GM23338 (cell line): ENCODE measurements at regions not wholly inside any gene's neighbourhood (a gene's known extent, or its start where the extent isn't known, plus 50 kb on each side); places are given as distances from the start of the nearest gene placed in this dataset.

Source experiments
- ATAC-seq: fragments of 200-7000 bp; cut with Tn5 transposase; 3 replicates; pipeline ENCODE4 v1.9.1; 2020
- DNase-seq: peaks from one replicate; pipeline ENCODE4 v3.0.0-alpha.2; 2015; ENCODE audit warnings: low spot score
- H2AFZ ChIP-seq: fragments of 200-600 bp; sonication (generic); 2 replicates; pipeline ENCODE4 v1.8.0; 2016; ENCODE audit warnings: antibody characterized with exemption, mild to moderate bottlenecking, moderate library complexity
- H3F3A ChIP-seq: fragments of 200-600 bp; sonication (generic); replicated peaks from 2 replicates; pipeline ENCODE4 v1.8.0; 2017; ENCODE audit warnings: antibody characterized with exemption, mixed run types, low read depth
- H3K27ac ChIP-seq: fragments of 200-600 bp; sonication (generic); 2 replicates; pipeline ENCODE4 v1.6.1; 2016; ENCODE audit warnings: low read depth
- H3K27me3 ChIP-seq: fragments of 200-600 bp; sonication (generic); 2 replicates; pipeline ENCODE4 v1.8.0; 2016; ENCODE audit warnings: mild to moderate bottlenecking, mixed run types, moderate library complexity; ENCODE audit not compliant: insufficient read depth
- H3K36me3 ChIP-seq: fragments of 200-600 bp; sonication (generic); 2 replicates; pipeline ENCODE4 v1.8.0; 2016; ENCODE audit warnings: mild to moderate bottlenecking; ENCODE audit not compliant: insufficient read depth
- H3K4me1 ChIP-seq: fragments of 200-600 bp; sonication (generic); 2 replicates; pipeline ENCODE4 v1.8.0; 2016; ENCODE audit warnings: mild to moderate bottlenecking, moderate library complexity; ENCODE audit not compliant: insufficient read depth
- H3K4me2 ChIP-seq: fragments of 200-600 bp; sonication (generic); 2 replicates; pipeline ENCODE4 v1.7.1; 2017; ENCODE audit warnings: mixed run types
- H3K4me3 ChIP-seq: fragments of 200-600 bp; sonication (generic); 2 replicates; pipeline ENCODE4 v1.6.1; 2016; ENCODE audit warnings: mixed run types
- H3K79me2 ChIP-seq: fragments of 200-600 bp; sonication (generic); replicated peaks from 2 replicates; pipeline ENCODE4 v1.8.0; 2017; ENCODE audit warnings: mild to moderate bottlenecking; ENCODE audit not compliant: insufficient read depth
- H3K9me2 ChIP-seq: fragments of 200-600 bp; sonication (generic); 2 replicates; pipeline ENCODE4 v1.8.0; 2017; ENCODE audit not compliant: insufficient read depth
- H4K20me1 ChIP-seq: fragments of 200-600 bp; sonication (generic); replicated peaks from 2 replicates; pipeline ENCODE4 v1.8.0; 2017; ENCODE audit warnings: mild to moderate bottlenecking; ENCODE audit not compliant: insufficient read depth
- H3K27ac Mint-ChIP-seq: 2 replicates; pipeline ENCODE4 v1.8.0; 2020; ENCODE audit warnings: inconsistent platforms, mild to moderate bottlenecking, moderate library complexity, mixed read lengths
- H3K27me3 Mint-ChIP-seq: 3 replicates; pipeline ENCODE4 v1.8.0; 2022; ENCODE audit warnings: low read depth, mild to moderate bottlenecking, moderate library complexity, mixed read lengths, inconsistent platforms; ENCODE audit not compliant: insufficient read depth, poor library complexity
- H3K36me3 Mint-ChIP-seq: 3 replicates; pipeline ENCODE4 v1.8.0; 2021; ENCODE audit warnings: low read depth, mild to moderate bottlenecking, inconsistent platforms, moderate library complexity, mixed read lengths
- H3K4me1 Mint-ChIP-seq: 3 replicates; pipeline ENCODE4 v1.8.0; 2020; ENCODE audit warnings: mild to moderate bottlenecking, inconsistent platforms, mixed read lengths
- H3K4me3 Mint-ChIP-seq: 3 replicates; pipeline ENCODE4 v1.8.0; 2021; ENCODE audit warnings: moderate library complexity, mild to moderate bottlenecking, inconsistent platforms, mixed read lengths
- H3K9me3 Mint-ChIP-seq: 3 replicates; pipeline ENCODE4 v1.8.0; 2020; ENCODE audit warnings: moderate library complexity, mild to moderate bottlenecking, inconsistent platforms, mixed read lengths
- CREB1 ChIP-seq: fragments of 250-450 bp; sonication (Bioruptor Pico); IDR thresholded peaks from 2 replicates; pipeline ENCODE4 v1.5.0; 2020; ENCODE audit warnings: low read depth, mild to moderate bottlenecking, moderate library complexity
- EZH2 ChIP-seq: fragments of 200-600 bp; sonication (generic); IDR thresholded peaks from one replicate; pipeline ENCODE4 v1.8.0; 2017; ENCODE audit warnings: antibody characterized with exemption, mild to moderate bottlenecking, low read depth; ENCODE audit not compliant: unreplicated experiment
- EZH2phosphoT487 ChIP-seq: fragments of 200-600 bp; sonication (generic); IDR thresholded peaks from one replicate; pipeline ENCODE4 v1.8.1; 2018; ENCODE audit warnings: antibody characterized with exemption; ENCODE audit not compliant: unreplicated experiment
- NANOG ChIP-seq: IDR thresholded peaks from 2 replicates; pipeline ENCODE4 v1.6.1; 2016; ENCODE audit warnings: antibody characterized with exemption, borderline replicate concordance
- POLR2AphosphoS5 ChIP-seq: IDR thresholded peaks from 2 replicates; pipeline ENCODE4 v1.6.1; 2016; ENCODE audit warnings: antibody characterized with exemption, low read depth
- ZNF114 ChIP-seq: fragments of 250-450 bp; sonication (Bioruptor Pico); IDR thresholded peaks from 2 replicates; pipeline ENCODE4 v1.5.0; 2020; ENCODE audit warnings: mild to moderate bottlenecking, moderate library complexity
- ZNF331 ChIP-seq: fragments of 250-450 bp; sonication (Bioruptor Pico); IDR thresholded peaks from 2 replicates; pipeline ENCODE4 v1.5.0; 2020; ENCODE audit warnings: low read depth, mild to moderate bottlenecking, moderate library complexity
- TF ChIP-seq, protein P1 (sequence below): fragments of 250-450 bp; sonication (Bioruptor Pico); IDR thresholded peaks from 2 replicates; pipeline ENCODE4 v1.5.0; 2020; ENCODE audit warnings: mild to moderate bottlenecking, moderate library complexity
- TF ChIP-seq, protein P2 (sequence below): IDR thresholded peaks from one replicate; pipeline ENCODE4 v1.6.1; 2018; ENCODE audit warnings: antibody characterized with exemption; ENCODE audit not compliant: unreplicated experiment
- TF ChIP-seq, protein P3 (sequence below): IDR thresholded peaks from 2 replicates; pipeline ENCODE4 v1.6.1; 2016; ENCODE audit warnings: antibody characterized with exemption

DNA sequence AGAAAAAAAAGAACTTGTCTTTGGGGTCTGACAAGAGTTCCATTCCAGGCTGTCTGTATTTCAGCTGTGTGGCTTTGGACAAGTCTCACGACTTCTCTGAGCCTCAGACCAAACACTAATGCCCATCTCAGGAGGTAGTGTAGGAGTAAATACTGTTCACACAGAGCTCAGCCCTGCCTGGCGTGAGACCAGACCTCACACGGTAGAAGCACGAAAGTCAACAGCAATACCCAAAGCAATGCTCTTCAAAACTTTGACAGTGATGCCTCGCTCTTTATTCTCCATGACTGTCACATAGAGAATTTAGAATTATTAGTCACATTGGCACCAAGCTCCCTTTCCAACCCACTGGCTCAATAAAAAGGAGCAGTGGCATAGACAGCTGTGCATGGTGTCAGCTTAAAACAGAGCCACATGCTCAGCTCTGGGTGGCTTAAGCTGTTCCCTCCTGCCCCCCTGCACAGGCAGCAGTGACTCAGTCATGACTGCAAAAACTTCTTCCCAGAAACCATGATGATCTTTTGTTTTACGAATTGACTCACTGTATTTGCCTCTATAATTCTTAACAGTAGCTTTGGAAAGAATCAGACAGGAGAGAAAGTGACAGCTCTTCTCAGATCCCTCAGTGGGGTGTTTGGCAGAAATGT is 74.0 kb upstream of the PHF21B start (continued):
- TF ChIP-seq, protein P1, sequence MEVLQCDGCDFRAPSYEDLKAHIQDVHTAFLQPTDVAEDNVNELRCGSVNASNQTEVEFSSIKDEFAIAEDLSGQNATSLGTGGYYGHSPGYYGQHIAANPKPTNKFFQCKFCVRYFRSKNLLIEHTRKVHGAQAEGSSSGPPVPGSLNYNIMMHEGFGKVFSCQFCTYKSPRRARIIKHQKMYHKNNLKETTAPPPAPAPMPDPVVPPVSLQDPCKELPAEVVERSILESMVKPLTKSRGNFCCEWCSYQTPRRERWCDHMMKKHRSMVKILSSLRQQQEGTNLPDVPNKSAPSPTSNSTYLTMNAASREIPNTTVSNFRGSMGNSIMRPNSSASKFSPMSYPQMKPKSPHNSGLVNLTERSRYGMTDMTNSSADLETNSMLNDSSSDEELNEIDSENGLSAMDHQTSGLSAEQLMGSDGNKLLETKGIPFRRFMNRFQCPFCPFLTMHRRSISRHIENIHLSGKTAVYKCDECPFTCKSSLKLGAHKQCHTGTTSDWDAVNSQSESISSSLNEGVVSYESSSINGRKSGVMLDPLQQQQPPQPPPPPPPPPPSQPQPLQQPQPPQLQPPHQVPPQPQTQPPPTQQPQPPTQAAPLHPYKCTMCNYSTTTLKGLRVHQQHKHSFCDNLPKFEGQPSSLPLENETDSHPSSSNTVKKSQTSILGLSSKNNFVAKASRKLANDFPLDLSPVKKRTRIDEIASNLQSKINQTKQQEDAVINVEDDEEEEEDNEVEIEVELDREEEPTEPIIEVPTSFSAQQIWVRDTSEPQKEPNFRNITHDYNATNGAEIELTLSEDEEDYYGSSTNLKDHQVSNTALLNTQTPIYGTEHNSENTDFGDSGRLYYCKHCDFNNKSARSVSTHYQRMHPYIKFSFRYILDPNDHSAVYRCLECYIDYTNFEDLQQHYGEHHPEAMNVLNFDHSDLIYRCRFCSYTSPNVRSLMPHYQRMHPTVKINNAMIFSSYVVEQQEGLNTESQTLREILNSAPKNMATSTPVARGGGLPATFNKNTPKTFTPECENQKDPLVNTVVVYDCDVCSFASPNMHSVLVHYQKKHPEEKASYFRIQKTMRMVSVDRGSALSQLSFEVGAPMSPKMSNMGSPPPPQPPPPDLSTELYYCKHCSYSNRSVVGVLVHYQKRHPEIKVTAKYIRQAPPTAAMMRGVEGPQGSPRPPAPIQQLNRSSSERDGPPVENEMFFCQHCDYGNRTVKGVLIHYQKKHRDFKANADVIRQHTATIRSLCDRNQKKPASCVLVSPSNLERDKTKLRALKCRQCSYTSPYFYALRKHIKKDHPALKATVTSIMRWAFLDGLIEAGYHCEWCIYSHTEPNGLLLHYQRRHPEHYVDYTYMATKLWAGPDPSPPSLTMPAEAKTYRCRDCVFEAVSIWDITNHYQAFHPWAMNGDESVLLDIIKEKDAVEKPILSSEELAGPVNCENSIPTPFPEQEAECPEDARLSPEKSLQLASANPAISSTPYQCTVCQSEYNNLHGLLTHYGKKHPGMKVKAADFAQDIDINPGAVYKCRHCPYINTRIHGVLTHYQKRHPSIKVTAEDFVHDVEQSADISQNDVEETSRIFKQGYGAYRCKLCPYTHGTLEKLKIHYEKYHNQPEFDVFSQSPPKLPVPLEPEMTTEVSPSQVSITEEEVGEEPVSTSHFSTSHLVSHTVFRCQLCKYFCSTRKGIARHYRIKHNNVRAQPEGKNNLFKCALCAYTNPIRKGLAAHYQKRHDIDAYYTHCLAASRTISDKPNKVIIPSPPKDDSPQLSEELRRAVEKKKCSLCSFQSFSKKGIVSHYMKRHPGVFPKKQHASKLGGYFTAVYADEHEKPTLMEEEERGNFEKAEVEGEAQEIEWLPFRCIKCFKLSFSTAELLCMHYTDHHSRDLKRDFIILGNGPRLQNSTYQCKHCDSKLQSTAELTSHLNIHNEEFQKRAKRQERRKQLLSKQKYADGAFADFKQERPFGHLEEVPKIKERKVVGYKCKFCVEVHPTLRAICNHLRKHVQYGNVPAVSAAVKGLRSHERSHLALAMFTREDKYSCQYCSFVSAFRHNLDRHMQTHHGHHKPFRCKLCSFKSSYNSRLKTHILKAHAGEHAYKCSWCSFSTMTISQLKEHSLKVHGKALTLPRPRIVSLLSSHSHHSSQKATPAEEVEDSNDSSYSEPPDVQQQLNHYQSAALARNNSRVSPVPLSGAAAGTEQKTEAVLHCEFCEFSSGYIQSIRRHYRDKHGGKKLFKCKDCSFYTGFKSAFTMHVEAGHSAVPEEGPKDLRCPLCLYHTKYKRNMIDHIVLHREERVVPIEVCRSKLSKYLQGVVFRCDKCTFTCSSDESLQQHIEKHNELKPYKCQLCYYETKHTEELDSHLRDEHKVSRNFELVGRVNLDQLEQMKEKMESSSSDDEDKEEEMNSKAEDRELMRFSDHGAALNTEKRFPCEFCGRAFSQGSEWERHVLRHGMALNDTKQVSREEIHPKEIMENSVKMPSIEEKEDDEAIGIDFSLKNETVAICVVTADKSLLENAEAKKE, result no peak
- no peak for TF ChIP-seq NANOG
- TF ChIP-seq POLR2AphosphoS5, result no peak

DNA sequence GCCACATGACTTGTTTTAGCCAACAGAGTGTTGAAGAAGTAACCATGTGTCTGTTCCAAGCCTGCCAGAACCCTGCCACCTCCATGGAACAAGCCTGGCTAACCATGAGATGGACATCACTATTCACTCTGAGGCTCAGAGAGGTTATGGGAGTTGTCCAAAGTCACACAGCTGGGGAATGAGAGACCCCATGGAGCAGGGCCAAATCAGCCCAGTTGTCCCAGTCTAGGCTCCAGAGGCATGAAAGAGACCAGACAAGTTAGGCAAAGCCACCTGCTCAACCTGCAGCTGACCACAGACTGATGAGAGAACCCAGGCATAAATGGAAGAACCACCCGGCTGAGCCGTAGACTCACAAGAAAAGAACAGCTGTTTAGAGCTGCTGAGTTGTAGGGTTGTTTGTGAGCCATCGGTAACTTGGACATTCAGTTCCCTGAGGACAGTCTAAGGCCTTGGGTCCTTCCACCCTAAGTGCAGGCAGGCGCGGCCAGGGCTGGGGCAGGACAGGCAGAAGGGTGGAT is 74.7 kb upstream of the PHF21B start:
- no peaks in the 10 kb centered on the region for H3K36me3 ChIP-seq
- no peak overlapping the region for H2AFZ ChIP-seq
- Mint-ChIP-seq H3K27ac (no peak overlapping the region), H3K9me3 (peaks cover 6% of the 10 kb centered on the region), H3K4me3 (no peak overlapping the region; the same call in 2 of the 3 replicates), H3K36me3 (peaks cover 5% of the 10 kb centered on the region), H3K4me1 (peaks cover 23% of the 10 kb centered on the region), H3K27me3 (peaks cover 15% of the 10 kb centered on the region)
- H3K9me2 ChIP-seq, result peaks cover 6% of the 10 kb centered on the region
- H3K27ac ChIP-seq, result no peak overlapping the region
- no peaks in the 10 kb centered on the region for H4K20me1 ChIP-seq
- H3K79me2 ChIP-seq, result no peaks in the 10 kb centered on the region
- ATAC-seq (no peak), DNase-seq (no peak)
- no peak overlapping the region for H3K4me3 ChIP-seq
- no peak overlapping the region for H3K4me2 ChIP-seq
- H3K27me3 ChIP-seq, result no peaks in the 10 kb centered on the region
- no peaks in the 10 kb centered on the region for H3F3A ChIP-seq
- H3K4me1 ChIP-seq, result 0 out of 2 replicates have a peak, but pooled peaks cover 7% of the 10 kb centered on the region
- TF ChIP-seq, protein P2, sequence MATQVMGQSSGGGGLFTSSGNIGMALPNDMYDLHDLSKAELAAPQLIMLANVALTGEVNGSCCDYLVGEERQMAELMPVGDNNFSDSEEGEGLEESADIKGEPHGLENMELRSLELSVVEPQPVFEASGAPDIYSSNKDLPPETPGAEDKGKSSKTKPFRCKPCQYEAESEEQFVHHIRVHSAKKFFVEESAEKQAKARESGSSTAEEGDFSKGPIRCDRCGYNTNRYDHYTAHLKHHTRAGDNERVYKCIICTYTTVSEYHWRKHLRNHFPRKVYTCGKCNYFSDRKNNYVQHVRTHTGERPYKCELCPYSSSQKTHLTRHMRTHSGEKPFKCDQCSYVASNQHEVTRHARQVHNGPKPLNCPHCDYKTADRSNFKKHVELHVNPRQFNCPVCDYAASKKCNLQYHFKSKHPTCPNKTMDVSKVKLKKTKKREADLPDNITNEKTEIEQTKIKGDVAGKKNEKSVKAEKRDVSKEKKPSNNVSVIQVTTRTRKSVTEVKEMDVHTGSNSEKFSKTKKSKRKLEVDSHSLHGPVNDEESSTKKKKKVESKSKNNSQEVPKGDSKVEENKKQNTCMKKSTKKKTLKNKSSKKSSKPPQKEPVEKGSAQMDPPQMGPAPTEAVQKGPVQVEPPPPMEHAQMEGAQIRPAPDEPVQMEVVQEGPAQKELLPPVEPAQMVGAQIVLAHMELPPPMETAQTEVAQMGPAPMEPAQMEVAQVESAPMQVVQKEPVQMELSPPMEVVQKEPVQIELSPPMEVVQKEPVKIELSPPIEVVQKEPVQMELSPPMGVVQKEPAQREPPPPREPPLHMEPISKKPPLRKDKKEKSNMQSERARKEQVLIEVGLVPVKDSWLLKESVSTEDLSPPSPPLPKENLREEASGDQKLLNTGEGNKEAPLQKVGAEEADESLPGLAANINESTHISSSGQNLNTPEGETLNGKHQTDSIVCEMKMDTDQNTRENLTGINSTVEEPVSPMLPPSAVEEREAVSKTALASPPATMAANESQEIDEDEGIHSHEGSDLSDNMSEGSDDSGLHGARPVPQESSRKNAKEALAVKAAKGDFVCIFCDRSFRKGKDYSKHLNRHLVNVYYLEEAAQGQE, result no peak
- TF ChIP-seq CREB1 (CRISPR knock-in tag) (no peak), NANOG (no peak), ZNF114 (CRISPR knock-in tag) (no peak), EZH2 (no peak), EZH2phosphoT487 (no peak), ZNF331 (CRISPR knock-in tag) (no peak)
- TF ChIP-seq, protein P3, sequence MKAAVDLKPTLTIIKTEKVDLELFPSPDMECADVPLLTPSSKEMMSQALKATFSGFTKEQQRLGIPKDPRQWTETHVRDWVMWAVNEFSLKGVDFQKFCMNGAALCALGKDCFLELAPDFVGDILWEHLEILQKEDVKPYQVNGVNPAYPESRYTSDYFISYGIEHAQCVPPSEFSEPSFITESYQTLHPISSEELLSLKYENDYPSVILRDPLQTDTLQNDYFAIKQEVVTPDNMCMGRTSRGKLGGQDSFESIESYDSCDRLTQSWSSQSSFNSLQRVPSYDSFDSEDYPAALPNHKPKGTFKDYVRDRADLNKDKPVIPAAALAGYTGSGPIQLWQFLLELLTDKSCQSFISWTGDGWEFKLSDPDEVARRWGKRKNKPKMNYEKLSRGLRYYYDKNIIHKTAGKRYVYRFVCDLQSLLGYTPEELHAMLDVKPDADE, result no peak
